Smooth muscle cell (in vitro differentiated cells): ENCODE measurements at regions not wholly inside any gene's neighbourhood (a gene's known extent, or its start where the extent isn't known, plus 50 kb on each side); places are given as distances from the start of the nearest gene placed in this dataset.

ENCODE experiments used
- DNase-seq: peaks from one replicate; lab custom pipeline; 2025; ENCODE audit not compliant: unreplicated experiment; lab: John Stamatoyannopoulos, UW
- H2AFZ ChIP-seq: fragments of 200-600 bp; sonication (generic); 2 replicates; pipeline ENCODE4 v1.6.0; 2016; ENCODE audit warnings: antibody characterized with exemption, low read depth, mild to moderate bottlenecking
- H3F3A ChIP-seq: fragments of 200-600 bp; sonication (generic); 2 replicates; pipeline ENCODE4 v1.6.0; 2017; ENCODE audit warnings: antibody characterized with exemption, low read depth
- H3K27ac ChIP-seq: fragments of 200-600 bp; sonication (generic); 2 replicates; pipeline ENCODE4 v1.5.1; 2016; ENCODE audit warnings: low read depth, mild to moderate bottlenecking
- H3K27me3 ChIP-seq: fragments of 200-600 bp; sonication (generic); 2 replicates; pipeline ENCODE4 v1.6.1; 2016; ENCODE audit warnings: low read depth, mild to moderate bottlenecking
- H3K36me3 ChIP-seq: fragments of 200-600 bp; sonication (generic); 2 replicates; pipeline ENCODE4 v1.5.1; 2016; ENCODE audit warnings: low read depth
- H3K4me1 ChIP-seq: fragments of 200-600 bp; sonication (generic); 2 replicates; pipeline ENCODE4 v1.5.1; 2016; ENCODE audit warnings: low read depth
- H3K4me2 ChIP-seq: fragments of 200-600 bp; sonication (generic); 2 replicates; pipeline ENCODE4 v1.6.0; 2016; ENCODE audit warnings: mild to moderate bottlenecking
- H3K4me3 ChIP-seq: fragments of 200-600 bp; sonication (generic); 2 replicates; pipeline ENCODE4 v1.5.1; 2016; ENCODE audit warnings: mild to moderate bottlenecking
- H3K79me2 ChIP-seq: fragments of 200-600 bp; sonication (generic); 2 replicates; pipeline ENCODE4 v1.6.0; 2016; ENCODE audit warnings: low read depth, mild to moderate bottlenecking
- H3K9ac ChIP-seq: fragments of 200-600 bp; sonication (generic); 2 replicates; pipeline ENCODE4 v1.6.0; 2016; ENCODE audit warnings: low read depth
- H3K9me3 ChIP-seq: fragments of 200-600 bp; sonication (generic); replicated peaks from 2 replicates; pipeline ENCODE4 v1.5.1; 2016; ENCODE audit warnings: low read depth
- H4K20me1 ChIP-seq: fragments of 200-600 bp; sonication (generic); 2 replicates; pipeline ENCODE4 v1.6.0; 2016; ENCODE audit warnings: low read depth
- WGBS: methylation state at CpG from one replicate; pipeline ENCODE4 v1.1.7; 2016; ENCODE audit warnings: low lambda C conversion rate; 5-methylcytosine and 5-hydroxymethylcytosine counted together
- TF ChIP-seq, protein P1 (sequence below): fragments of 200-600 bp; sonication (generic); IDR thresholded peaks from 2 replicates; pipeline ENCODE4 v1.5.1; 2017; ENCODE audit warnings: borderline replicate concordance, mild to moderate bottlenecking, antibody characterized with exemption; ENCODE audit not compliant: insufficient read depth, poor library complexity, severe bottlenecking

DNA sequence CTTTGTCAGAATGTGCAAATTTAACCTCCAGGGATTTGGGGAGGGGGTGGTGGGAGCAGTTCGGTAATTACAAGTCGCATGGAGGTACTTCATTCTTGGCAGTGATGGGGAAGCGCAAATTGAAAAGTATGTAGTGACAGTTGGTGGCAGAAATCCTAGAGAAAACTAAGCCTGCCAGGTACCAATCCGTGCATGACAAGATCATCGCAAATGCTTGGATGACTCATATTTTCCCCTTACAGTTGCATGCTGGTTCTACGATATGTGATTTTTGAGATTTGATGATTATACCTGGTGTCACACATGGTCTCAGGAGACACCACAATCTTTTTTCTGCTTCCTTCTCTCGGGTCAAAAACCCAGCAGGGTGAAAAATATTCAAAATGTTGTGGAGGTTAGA lies 479.7 kb upstream of the ID2 start:
- no peak overlapping the region for H2AFZ ChIP-seq
- no peak for DNase-seq
- H3K9ac ChIP-seq, result no peak overlapping the region
- H3K4me2 ChIP-seq, result no peak overlapping the region
- WGBS, result 89% methylated on average over 7 of the region's 7 CpGs
- H3F3A ChIP-seq, result no peaks in the 10 kb centered on the region
- H3K27me3 ChIP-seq, result no peaks in the 10 kb centered on the region
- H3K4me1 ChIP-seq, result no peaks in the 10 kb centered on the region
- H3K27ac ChIP-seq, result no peak overlapping the region
- no peaks in the 10 kb centered on the region for H3K9me3 ChIP-seq
- H3K36me3 ChIP-seq, result no peaks in the 10 kb centered on the region
- H4K20me1 ChIP-seq, result no peaks in the 10 kb centered on the region
- no peaks in the 10 kb centered on the region for H3K79me2 ChIP-seq
- TF ChIP-seq, protein P1, sequence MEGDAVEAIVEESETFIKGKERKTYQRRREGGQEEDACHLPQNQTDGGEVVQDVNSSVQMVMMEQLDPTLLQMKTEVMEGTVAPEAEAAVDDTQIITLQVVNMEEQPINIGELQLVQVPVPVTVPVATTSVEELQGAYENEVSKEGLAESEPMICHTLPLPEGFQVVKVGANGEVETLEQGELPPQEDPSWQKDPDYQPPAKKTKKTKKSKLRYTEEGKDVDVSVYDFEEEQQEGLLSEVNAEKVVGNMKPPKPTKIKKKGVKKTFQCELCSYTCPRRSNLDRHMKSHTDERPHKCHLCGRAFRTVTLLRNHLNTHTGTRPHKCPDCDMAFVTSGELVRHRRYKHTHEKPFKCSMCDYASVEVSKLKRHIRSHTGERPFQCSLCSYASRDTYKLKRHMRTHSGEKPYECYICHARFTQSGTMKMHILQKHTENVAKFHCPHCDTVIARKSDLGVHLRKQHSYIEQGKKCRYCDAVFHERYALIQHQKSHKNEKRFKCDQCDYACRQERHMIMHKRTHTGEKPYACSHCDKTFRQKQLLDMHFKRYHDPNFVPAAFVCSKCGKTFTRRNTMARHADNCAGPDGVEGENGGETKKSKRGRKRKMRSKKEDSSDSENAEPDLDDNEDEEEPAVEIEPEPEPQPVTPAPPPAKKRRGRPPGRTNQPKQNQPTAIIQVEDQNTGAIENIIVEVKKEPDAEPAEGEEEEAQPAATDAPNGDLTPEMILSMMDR, result no peak
- no peak overlapping the region for H3K4me3 ChIP-seq

GRCh38 chr2:8203364-8203763 lies 478.5 kb upstream of the ID2 start:
- H3K27ac ChIP-seq, result no peak overlapping the region
- 89% methylated on average over 18 of the region's 18 CpGs for WGBS
- H3K9me3 ChIP-seq, result no peaks in the 10 kb centered on the region
- no peak overlapping the region for H3K4me2 ChIP-seq
- H4K20me1 ChIP-seq, result no peaks in the 10 kb centered on the region
- no peak overlapping the region for H3K9ac ChIP-seq
- H3F3A ChIP-seq, result no peaks in the 10 kb centered on the region
- no peak overlapping the region for H3K4me3 ChIP-seq
- TF ChIP-seq, protein P1, result no peak
- no peak overlapping the region for H2AFZ ChIP-seq
- H3K79me2 ChIP-seq, result no peaks in the 10 kb centered on the region
- H3K27me3 ChIP-seq, result no peaks in the 10 kb centered on the region
- H3K4me1 ChIP-seq, result no peaks in the 10 kb centered on the region
- DNase-seq, result no peak
- no peaks in the 10 kb centered on the region for H3K36me3 ChIP-seq

GRCh38 chr2:8204711-8205110 lies 477.1 kb upstream of the ID2 start:
- Histone ChIP-seq H3K4me3 (no peak overlapping the region), H3K36me3 (no peaks in the 10 kb centered on the region), H4K20me1 (no peaks in the 10 kb centered on the region), H3K4me2 (no peak overlapping the region), H3K79me2 (no peaks in the 10 kb centered on the region), H3K9me3 (no peaks in the 10 kb centered on the region), H2AFZ (no peak overlapping the region), H3K4me1 (no peaks in the 10 kb centered on the region), H3F3A (no peaks in the 10 kb centered on the region), H3K27me3 (no peaks in the 10 kb centered on the region), H3K27ac (no peak overlapping the region), H3K9ac (no peak overlapping the region)
- TF ChIP-seq, protein P1, result no peak
- 92% methylated on average over 2 of the region's 2 CpGs for WGBS
- DNase-seq, result no peak

- Histone ChIP-seq H2AFZ (no peak overlapping the region), H3K4me2 (no peak overlapping the region), H3K79me2 (no peaks in the 10 kb centered on the region), H3F3A (no peaks in the 10 kb centered on the region), H3K4me1 (no peaks in the 10 kb centered on the region), H3K9ac (no peak overlapping the region), H3K27ac (no peak overlapping the region), H3K9me3 (no peaks in the 10 kb centered on the region), H3K27me3 (no peaks in the 10 kb centered on the region), H3K36me3 (no peaks in the 10 kb centered on the region), H3K4me3 (no peak overlapping the region), H4K20me1 (no peaks in the 10 kb centered on the region)
- 87% methylated on average over 2 of the region's 2 CpGs for WGBS
- no peak for DNase-seq
- TF ChIP-seq, protein P1, result no peak
These were observed 472.4 kb upstream of the ID2 start for GRCh38 chr2:8209494-8209893.
